Esophagus squamous epithelium (tissue), 5 donors: ENCODE measurements at regions not wholly inside any gene's neighbourhood (a gene's known extent, or its start where the extent isn't known, plus 50 kb on each side); places are given as distances from the start of the nearest gene placed in this dataset.

Experiments
- DNase-seq: peaks from one replicate; lab custom pipeline; 2025; lab: John Stamatoyannopoulos, UW
- H3K27ac ChIP-seq, 4 donors: fragments of 200-600 bp; sonication (generic); one replicate each; pipeline ENCODE4 v1.5.1; 2016 to 2019; ENCODE audit warnings: mild to moderate bottlenecking in 1 of 4
- H3K27me3 ChIP-seq, 4 donors: fragments of 200-600 bp; sonication (generic); 1 replicate in 3 of 4; 2 replicates in 1 of 4; pipeline versions ENCODE4 v1.5.1 to v1.6.0; 2017 to 2021; ENCODE audit warnings: antibody characterized with exemption in 1 of 4
- H3K36me3 ChIP-seq, 3 donors: fragments of 200-600 bp; sonication (generic); one replicate each; pipeline ENCODE4 v1.5.1; 2016 to 2019
- H3K4me1 ChIP-seq, 3 donors: fragments of 200-600 bp; sonication (generic); one replicate each; pipeline ENCODE4 v1.5.1; 2017 to 2019
- H3K4me3 ChIP-seq, 4 donors: fragments of 200-600 bp; sonication (generic); 1 replicate in 3 of 4; 2 replicates in 1 of 4; pipeline ENCODE4 v1.5.1; 2016 to 2019; ENCODE audit warnings: mild to moderate bottlenecking in 2 of 4, moderate library complexity in 1 of 4
- H3K9me3 ChIP-seq, 3 donors: fragments of 200-600 bp; sonication (generic); one replicate each; pipeline ENCODE4 v1.5.1; 2016 to 2019
- CTCF ChIP-seq, 6 experiments: fragments of 450-650 bp in 4 of 6; fragments of 200-600 bp in 2 of 6; sonication (generic) in 2 of 6; IDR thresholded peaks; one replicate each; pipeline ENCODE4 v1.5.1; 2016 to 2019; ENCODE audit warnings: antibody characterized with exemption in 6 of 6, mild to moderate bottlenecking in 4 of 6, moderate library complexity in 4 of 6
- POLR2A ChIP-seq, 4 donors: fragments of 450-650 bp; IDR thresholded peaks; one replicate each; pipeline ENCODE4 v1.6.1; 2017; ENCODE audit warnings: antibody characterized with exemption in 4 of 4, mild to moderate bottlenecking in 4 of 4, moderate library complexity in 3 of 4
- WGBS, 2 donors: methylation state at CpG; one replicate each; pipeline ENCODE4 v1.1.5; 2018; 5-methylcytosine and 5-hydroxymethylcytosine counted together
- intact Hi-C: fragments of 100-400 bp; cut with DNase I; formaldehyde crosslinking; loops from one replicate; pipeline ENCODE4 v1.15.0; 2022
- donor health status: DM: yes; HTN: yes; CAD: no.

- peaks cover 0 to 8% (median 0%) of the 10 kb centered on the region in 4 donors for H3K27me3 ChIP-seq
- DNase-seq = no peak
- TF ChIP-seq POLR2A (IDR thresholded peaks at IDR 0.05) (no peak), CTCF (IDR thresholded peaks at IDR 0.05) (no peak)
- H3K27ac ChIP-seq = no peak overlapping the region
- H3K36me3 ChIP-seq = no peaks in the 10 kb centered on the region
- H3K4me1 ChIP-seq = no peaks in the 10 kb centered on the region
- 91 to 97% methylated on average over 5 to 10 of the region's 10 CpGs for WGBS, 2 donors
- no peak overlapping the region for H3K4me3 ChIP-seq
- intact Hi-C loops = no loop called here
- no peaks in the 10 kb centered on the region for H3K9me3 ChIP-seq
These were observed 84.6 kb upstream of the FSTL4 start for GRCh38 chr5:133696782-133697507.

GRCh38 chr5:133696006-133696584, 83.8 kb upstream of the FSTL4 start:
- Histone ChIP-seq H3K4me3 (no peak overlapping the region), H3K9me3 (no peaks in the 10 kb centered on the region), H3K27ac (no peak overlapping the region), H3K27me3 (peaks cover 0 to 11% (median 0%) of the 10 kb centered on the region in 4 donors), H3K4me1 (no peaks in the 10 kb centered on the region), H3K36me3 (no peaks in the 10 kb centered on the region)
- intact Hi-C loops = no loop called here
- DNase-seq = no peak
- no peak for TF ChIP-seq CTCF (IDR thresholded peaks at IDR 0.05)
- TF ChIP-seq POLR2A (IDR thresholded peaks at IDR 0.05) = no peak
- 87 to 91% methylated on average over 8 to 10 of the region's 10 CpGs for WGBS, 2 donors

GRCh38 chr5:133694181-133694831, 82.0 kb upstream of the FSTL4 start:
- no peak for TF ChIP-seq POLR2A (IDR thresholded peaks at IDR 0.05)
- TF ChIP-seq CTCF (IDR thresholded peaks at IDR 0.05) = no peak
- Histone ChIP-seq H3K9me3 (no peaks in the 10 kb centered on the region), H3K27ac (no peak overlapping the region), H3K4me3 (no peak overlapping the region), H3K27me3 (peaks cover 0 to 27% (median 0%) of the 10 kb centered on the region in 4 donors), H3K36me3 (no peaks in the 10 kb centered on the region), H3K4me1 (no peaks in the 10 kb centered on the region)
- 82 to 92% methylated on average over 4 to 5 of the region's 6 CpGs for WGBS, 2 donors
- DNase-seq = no peak
- intact Hi-C loops = no loop called here

- H3K27ac ChIP-seq = no peak overlapping the region
- intact Hi-C loops = no loop called here
- no peak overlapping the region for H3K4me3 ChIP-seq
- peaks cover 0 to 48% (median 0%) of the 10 kb centered on the region in 4 donors for H3K27me3 ChIP-seq
- TF ChIP-seq POLR2A (IDR thresholded peaks at IDR 0.05) = no peak
- no peak for TF ChIP-seq CTCF (IDR thresholded peaks at IDR 0.05)
- H3K4me1 ChIP-seq = peaks cover 3 to 8% (median 5%) of the 10 kb centered on the region in 3 donors
- 35 to 62% methylated on average over 3 of the region's 3 CpGs for WGBS, 2 donors
- no peaks in the 10 kb centered on the region for H3K9me3 ChIP-seq
- H3K36me3 ChIP-seq = no peaks in the 10 kb centered on the region
- DNase-seq = no peak
These were observed 79.1 kb upstream of the FSTL4 start for GRCh38 chr5:133691448-133691847.

- intact Hi-C loops = no loop called here
- no peak for TF ChIP-seq POLR2A (IDR thresholded peaks at IDR 0.05)
- TF ChIP-seq CTCF (IDR thresholded peaks at IDR 0.05) = no peak
- peaks cover 0 to 48% (median 0%) of the 10 kb centered on the region in 4 donors for H3K27me3 ChIP-seq
- no peaks in the 10 kb centered on the region for H3K36me3 ChIP-seq
- no peaks in the 10 kb centered on the region for H3K9me3 ChIP-seq
- WGBS, 2 donors = 77 to 78% methylated on average over 7 of the region's 7 CpGs
- no peak overlapping the region for H3K27ac ChIP-seq
- DNase-seq = no peak
- H3K4me1 ChIP-seq = peaks cover 3 to 8% (median 5%) of the 10 kb centered on the region in 3 donors
- H3K4me3 ChIP-seq = no peak overlapping the region
These were observed 78.4 kb upstream of the FSTL4 start for GRCh38 chr5:133690746-133691145.
